ENCODE measurements at regions not wholly inside any gene's neighbourhood (a gene's known extent, or its start where the extent isn't known, plus 50 kb on each side); places are given as distances from the start of the nearest gene placed in this dataset.

- TF ChIP-seq, protein P1, sequence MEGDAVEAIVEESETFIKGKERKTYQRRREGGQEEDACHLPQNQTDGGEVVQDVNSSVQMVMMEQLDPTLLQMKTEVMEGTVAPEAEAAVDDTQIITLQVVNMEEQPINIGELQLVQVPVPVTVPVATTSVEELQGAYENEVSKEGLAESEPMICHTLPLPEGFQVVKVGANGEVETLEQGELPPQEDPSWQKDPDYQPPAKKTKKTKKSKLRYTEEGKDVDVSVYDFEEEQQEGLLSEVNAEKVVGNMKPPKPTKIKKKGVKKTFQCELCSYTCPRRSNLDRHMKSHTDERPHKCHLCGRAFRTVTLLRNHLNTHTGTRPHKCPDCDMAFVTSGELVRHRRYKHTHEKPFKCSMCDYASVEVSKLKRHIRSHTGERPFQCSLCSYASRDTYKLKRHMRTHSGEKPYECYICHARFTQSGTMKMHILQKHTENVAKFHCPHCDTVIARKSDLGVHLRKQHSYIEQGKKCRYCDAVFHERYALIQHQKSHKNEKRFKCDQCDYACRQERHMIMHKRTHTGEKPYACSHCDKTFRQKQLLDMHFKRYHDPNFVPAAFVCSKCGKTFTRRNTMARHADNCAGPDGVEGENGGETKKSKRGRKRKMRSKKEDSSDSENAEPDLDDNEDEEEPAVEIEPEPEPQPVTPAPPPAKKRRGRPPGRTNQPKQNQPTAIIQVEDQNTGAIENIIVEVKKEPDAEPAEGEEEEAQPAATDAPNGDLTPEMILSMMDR (IDR thresholded peaks at IDR 0.05), result no peak
- no peak for TF ChIP-seq POLR2A (IDR thresholded peaks at IDR 0.05)
- no peak for TF ChIP-seq EP300 (IDR thresholded peaks at IDR 0.05; ENCODE audit: low read depth)
Observed at GRCh38 chr6:168215121-168215808, 104.3 kb downstream of the DACT2 start.
